H1 (cell line): ENCODE measurements at regions not wholly inside any gene's neighbourhood (a gene's known extent, or its start where the extent isn't known, plus 50 kb on each side); places are given as distances from the start of the nearest gene placed in this dataset.

ENCODE experiments used
- CTCF ChIA-PET: fragments of 300-600 bp; sonication (Branson Sonifier 250); formaldehyde crosslinking; loops from one replicate; lab custom pipeline; 2021; ENCODE audit not compliant: partially characterized antibody; lab: Charles Lee
- POLR2A ChIA-PET: fragments of 300-600 bp; sonication (Branson Sonifier 250); formaldehyde crosslinking; loops from one replicate; lab custom pipeline; 2021; ENCODE audit warnings: inconsistent platforms; ENCODE audit not compliant: partially characterized antibody; lab: Charles Lee
- DNase-seq, 2 experiments: peaks; one replicate each; pipeline versions ENCODE4 v3.0.0 to v3.0.0-alpha.2; 2010 to 2022; ENCODE audit warnings: low spot score in 2 of 2, low read depth in 1 of 2, mixed read lengths in 1 of 2
- FAIRE-seq: peaks from 2 replicates; lab custom pipeline; 2011; peaks lifted over from hg19 to GRCh38; lab: Jason Lieb, UNC
- H2AFZ ChIP-seq: 2 replicates; pipeline ENCODE4 v1.8.1; 2012; ENCODE audit warnings: low read length, inconsistent platforms
- H2AK5ac ChIP-seq: 2 replicates; pipeline ENCODE4 v1.6.1; 2013; ENCODE audit warnings: low read depth, low read length
- H2BK120ac ChIP-seq: replicated peaks from 2 replicates; pipeline ENCODE3; 2013; ENCODE audit warnings: low read depth, low read length, inconsistent platforms
- H2BK12ac ChIP-seq: 2 replicates; pipeline ENCODE4 v1.6.1; 2013; ENCODE audit warnings: low read depth, low read length
- H2BK15ac ChIP-seq: 2 replicates; pipeline ENCODE4 v1.6.1; 2013; ENCODE audit warnings: low read length
- H2BK20ac ChIP-seq: 2 replicates; pipeline ENCODE4 v1.6.1; 2013; ENCODE audit warnings: low read length
- H2BK5ac ChIP-seq: 2 replicates; pipeline ENCODE4 v1.6.1; 2013; ENCODE audit warnings: low read depth, low read length
- H3K14ac ChIP-seq: 2 replicates; pipeline ENCODE4 v1.6.1; 2013; ENCODE audit warnings: inconsistent platforms; ENCODE audit not compliant: insufficient read length
- H3K18ac ChIP-seq: 2 replicates; pipeline ENCODE4 v1.6.1; 2013; ENCODE audit warnings: low read length; ENCODE audit errors: extremely low read depth
- H3K23ac ChIP-seq: 2 replicates; pipeline ENCODE4 v1.6.1; 2013; ENCODE audit warnings: inconsistent platforms; ENCODE audit not compliant: insufficient read length
- H3K23me2 ChIP-seq: 2 replicates; pipeline ENCODE4 v1.6.1; 2013; ENCODE audit warnings: low read depth, low read length
- H3K27ac ChIP-seq: 2 replicates; pipeline ENCODE4 v1.6.1; 2011; ENCODE audit warnings: low read depth, low read length, inconsistent platforms
- H3K27me3 ChIP-seq, 4 experiments: replicated peaks in 1 of 4; 1 replicate in 1 of 4; 2 replicates in 3 of 4; pipeline versions ENCODE4 v1.6.1 to v1.8.1; 2011 to 2013; ENCODE audit warnings: low read length in 3 of 4, mild to moderate bottlenecking in 3 of 4, inconsistent platforms in 2 of 4, mixed read lengths in 2 of 4, moderate library complexity in 1 of 4; ENCODE audit not compliant: control insufficient read depth in 3 of 4, insufficient read depth in 3 of 4; ENCODE audit errors: extremely low read depth in 1 of 4
- H3K36me3 ChIP-seq, 4 experiments: 2 replicates each; pipeline versions ENCODE4 v1.6.1 to v1.8.1; 2011 to 2013; ENCODE audit warnings: mild to moderate bottlenecking in 4 of 4, low read length in 3 of 4, moderate library complexity in 2 of 4, control low read depth in 1 of 4, inconsistent platforms in 1 of 4; ENCODE audit not compliant: insufficient read depth in 4 of 4, control insufficient read depth in 2 of 4
- H3K4ac ChIP-seq: replicated peaks from 2 replicates; pipeline ENCODE3; 2013; ENCODE audit warnings: low read length, low read depth, mixed read lengths, inconsistent platforms; ENCODE audit not compliant: insufficient read length
- H3K4me1 ChIP-seq, 4 experiments: replicated peaks in 1 of 4; 1 replicate in 1 of 4; 2 replicates in 3 of 4; pipeline versions ENCODE4 v1.6.1 to v1.8.1; 2011 to 2013; ENCODE audit warnings: low read length in 3 of 4, inconsistent platforms in 2 of 4, mixed read lengths in 1 of 4; ENCODE audit not compliant: insufficient read depth in 4 of 4, control insufficient read depth in 3 of 4
- H3K4me2 ChIP-seq, 2 experiments: 2 replicates each; pipeline versions ENCODE4 v1.6.1 to v1.8.1; 2011 to 2013; ENCODE audit warnings: low read depth in 2 of 2, low read length in 2 of 2, control low read depth in 1 of 2, inconsistent platforms in 1 of 2, mild to moderate bottlenecking in 1 of 2; ENCODE audit not compliant: insufficient read depth in 1 of 2
- H3K4me3 ChIP-seq, 4 experiments: fragments of 200-600, 300-600 bp in 1 of 4; sonication (generic), shearing (Covaris generic), sonication (Bioruptor Twin) in 1 of 4; 2 replicates each; pipeline versions ENCODE4 v1.5.1 to v1.8.1; 2011 to 2016; ENCODE audit warnings: low read length in 4 of 4, low read depth in 3 of 4, control low read depth in 2 of 4, inconsistent platforms in 2 of 4, mild to moderate bottlenecking in 2 of 4, mixed read lengths in 1 of 4, moderate library complexity in 1 of 4; ENCODE audit not compliant: insufficient read depth in 2 of 4; ENCODE audit errors: extremely low read depth in 1 of 4
- H3K56ac ChIP-seq: replicated peaks from 2 replicates; pipeline ENCODE3; 2013; ENCODE audit warnings: low read depth, mild to moderate bottlenecking, mixed read lengths, low read length, inconsistent platforms; ENCODE audit not compliant: insufficient read length
- H3K79me1 ChIP-seq: 2 replicates; pipeline ENCODE4 v1.6.1; 2013; ENCODE audit warnings: low read depth, low read length, control low read depth
- H3K79me2 ChIP-seq, 2 experiments: 2 replicates each; pipeline versions ENCODE4 v1.6.1 to v1.8.1; 2012 to 2013; ENCODE audit warnings: low read length in 2 of 2, mild to moderate bottlenecking in 2 of 2, inconsistent platforms in 1 of 2; ENCODE audit not compliant: insufficient read depth in 2 of 2, control insufficient read depth in 1 of 2
- H3K9ac ChIP-seq, 4 experiments: replicated peaks in 1 of 4; 1 replicate in 1 of 4; 2 replicates in 3 of 4; pipeline versions ENCODE4 v1.6.1 to v1.8.1; 2011 to 2013; ENCODE audit warnings: low read depth in 3 of 4, low read length in 3 of 4, control low read depth in 2 of 4, mild to moderate bottlenecking in 2 of 4, moderate library complexity in 2 of 4, inconsistent platforms in 1 of 4; ENCODE audit errors: extremely low read depth in 1 of 4
- H3K9me3 ChIP-seq, 2 experiments: 2 replicates each; pipeline versions ENCODE4 v1.6.1 to v1.8.1; 2012 to 2013; ENCODE audit warnings: mild to moderate bottlenecking in 2 of 2, moderate library complexity in 2 of 2, control low read depth in 1 of 2, inconsistent platforms in 1 of 2, low read depth in 1 of 2, low read length in 1 of 2, mixed read lengths in 1 of 2; ENCODE audit not compliant: insufficient read depth in 2 of 2
- H4K20me1 ChIP-seq, 2 experiments: replicated peaks in 1 of 2; 2 replicates each; pipeline versions ENCODE3 to v1.8.1; 2011 to 2013; ENCODE audit warnings: inconsistent platforms in 2 of 2, low read length in 2 of 2, mild to moderate bottlenecking in 1 of 2; ENCODE audit not compliant: insufficient read depth in 2 of 2, control insufficient read depth in 1 of 2
- H4K5ac ChIP-seq: 2 replicates; pipeline ENCODE4 v1.6.1; 2013; ENCODE audit warnings: low read length, low read depth, mixed read lengths, inconsistent platforms; ENCODE audit not compliant: insufficient read length
- H4K8ac ChIP-seq: 2 replicates; pipeline ENCODE4 v1.8.0; 2013; ENCODE audit warnings: mild to moderate bottlenecking, moderate library complexity, low read length, inconsistent platforms; ENCODE audit not compliant: insufficient read depth; ENCODE audit errors: extremely low read depth
- H4K91ac ChIP-seq: replicated peaks from 2 replicates; pipeline ENCODE3; 2013; ENCODE audit warnings: low read length, mixed read lengths, inconsistent platforms; ENCODE audit not compliant: insufficient read length
- BACH1 ChIP-seq: IDR thresholded peaks from 2 replicates; pipeline ENCODE4 v1.6.1; 2012; ENCODE audit warnings: low read length, improper control_type of control experiment
- BRCA1 ChIP-seq: IDR thresholded peaks from 2 replicates; pipeline ENCODE4 v1.6.1; 2012; ENCODE audit warnings: low read depth, low read length, improper control_type of control experiment
- CEBPB ChIP-seq: IDR thresholded peaks from 2 replicates; pipeline ENCODE4 v1.6.1; 2012; ENCODE audit warnings: low read depth, low read length
- GTF2F1 ChIP-seq: IDR thresholded peaks from 2 replicates; pipeline ENCODE4 v1.6.1; 2012; ENCODE audit warnings: low read depth, low read length, improper control_type of control experiment, borderline replicate concordance
- KDM1A ChIP-seq: fragments of 200-600, 300-600 bp; sonication (generic); IDR thresholded peaks from 2 replicates; pipeline ENCODE4 v1.7.1; 2016; ENCODE audit warnings: mild to moderate bottlenecking, low read length, borderline replicate concordance
- KDM5A ChIP-seq: fragments of 200-600 bp; IDR thresholded peaks from 2 replicates; pipeline ENCODE4 v1.7.1; 2012; ENCODE audit warnings: mild to moderate bottlenecking, low read length, inconsistent platforms, mixed read lengths
- POLR2AphosphoS5 ChIP-seq: IDR thresholded peaks from 2 replicates; pipeline ENCODE4 v1.6.1; 2011; ENCODE audit warnings: low read depth, low read length
- POU5F1 ChIP-seq: IDR thresholded peaks from 2 replicates; pipeline ENCODE4 v1.6.1; 2011; ENCODE audit warnings: low read depth, mild to moderate bottlenecking, low read length, moderate library complexity
- RNF2 ChIP-seq: fragments of 200-900, 300-1000 bp; sonication (generic); IDR thresholded peaks from 2 replicates; pipeline ENCODE4 v1.7.1; 2016; ENCODE audit warnings: borderline replicate concordance, low read depth, mild to moderate bottlenecking, antibody characterized with exemption, low read length; ENCODE audit not compliant: poor library complexity, severe bottlenecking; ENCODE audit errors: missing control alignments
- SUZ12 ChIP-seq: fragments of 200-600 bp; sonication (generic); IDR thresholded peaks from 2 replicates; pipeline ENCODE4 v1.6.1; 2012; ENCODE audit warnings: mild to moderate bottlenecking, inconsistent platforms, low read length, moderate library complexity, mixed read lengths
- ZNF274 ChIP-seq: IDR thresholded peaks from 2 replicates; pipeline ENCODE4 v1.7.0; 2012; ENCODE audit warnings: low read length, borderline replicate concordance; ENCODE audit errors: extremely low read depth
- WGBS, 2 experiments: shearing (Covaris generic) in 1 of 2; methylation state at CpG; one replicate each; pipeline versions ENCODE4 v1.1.6 to v1.1.7; 2013 to 2015; ENCODE audit warnings: low lambda C conversion rate in 2 of 2, mixed read lengths in 2 of 2, inconsistent platforms in 1 of 2, low coverage in 1 of 2, missing lambda C conversion rate in 1 of 2; ENCODE audit not compliant: insufficient replicate concordance in 2 of 2, insufficient coverage in 1 of 2, insufficient read length in 1 of 2; ENCODE audit errors: extremely low coverage in 1 of 2, missing lambda C conversion rate in 1 of 2; 5-methylcytosine and 5-hydroxymethylcytosine counted together
- TF ChIP-seq, protein P1 (sequence below): IDR thresholded peaks from 2 replicates; pipeline ENCODE4 v1.6.1; 2012; ENCODE audit warnings: inconsistent platforms

DNA sequence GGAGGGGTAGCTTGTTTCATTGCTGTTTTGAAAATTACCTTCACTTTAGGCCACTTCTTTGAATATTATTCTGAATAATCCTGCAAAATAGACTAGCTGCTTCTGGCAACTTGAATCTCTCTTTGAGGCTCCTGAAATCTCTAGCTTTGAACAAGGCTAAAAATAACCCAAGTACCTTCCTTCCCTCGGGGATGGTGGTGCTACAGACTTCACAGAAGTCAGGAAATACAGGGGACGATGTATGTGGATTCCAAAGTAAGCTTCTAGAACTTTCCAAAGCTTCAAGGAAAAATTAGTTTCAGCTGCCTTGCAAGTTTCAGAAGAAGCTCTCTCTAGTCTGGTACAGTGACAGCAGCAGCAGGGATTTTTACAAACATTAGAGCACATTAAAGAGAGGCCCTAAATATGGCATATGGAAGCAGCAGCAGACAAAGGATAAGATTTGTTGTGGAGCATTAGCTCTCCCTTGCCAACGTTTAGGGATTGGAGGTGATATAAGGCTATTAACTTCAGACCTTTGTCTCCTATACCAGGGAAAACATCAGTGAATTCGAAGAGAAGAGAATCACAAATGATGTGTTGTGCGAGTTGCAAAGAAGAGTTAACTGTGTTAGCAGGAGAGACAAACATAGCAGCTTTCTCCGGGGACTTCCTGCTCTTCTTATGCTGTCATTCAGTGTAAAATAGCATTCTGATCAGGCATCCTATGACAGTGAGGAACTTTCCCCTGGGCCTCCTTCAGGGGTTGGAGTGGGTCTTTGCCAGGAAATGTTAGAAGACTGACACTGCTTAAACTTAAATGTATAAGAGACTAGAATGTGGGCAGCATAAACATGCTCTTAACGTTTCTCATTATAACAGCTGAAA lies 783.0 kb upstream of the ARPP21 start:
- H3K4ac ChIP-seq: no peak overlapping the region
- H3K79me2 ChIP-seq: no peaks in the 10 kb centered on the region
- FAIRE-seq: no peak
- H2BK5ac ChIP-seq: no peak overlapping the region
- CTCF ChIA-PET: interaction anchor here (1.1 kb wide), 1 partner anchor 13 kb away, joined by 3 read pairs; no protein-coding TSS in a partner anchor
- H2AFZ ChIP-seq: peak overlapping the region; percentile 54
- no peak overlapping the region for H4K8ac ChIP-seq
- no peak overlapping the region for H3K14ac ChIP-seq
- H3K9me3 ChIP-seq: no peaks in the 10 kb centered on the region
- no peak overlapping the region for H3K27ac ChIP-seq
- H3K79me1 ChIP-seq: no peaks in the 10 kb centered on the region
- H2BK120ac ChIP-seq: no peak overlapping the region
- no peak overlapping the region for H2BK20ac ChIP-seq
- no peaks in the 10 kb centered on the region for H3K36me3 ChIP-seq
- no peaks in the 10 kb centered on the region for H4K20me1 ChIP-seq
- no peaks in the 10 kb centered on the region for H3K27me3 ChIP-seq
- H3K23me2 ChIP-seq: no peaks in the 10 kb centered on the region
- no peak overlapping the region for H3K56ac ChIP-seq
- no peak for DNase-seq
- no peak overlapping the region for H2BK15ac ChIP-seq
- TF ChIP-seq ZNF274 (no peak), BACH1 (no peak), KDM5A (no peak), RNF2 (no peak), CEBPB (no peak), SUZ12 (no peak), BRCA1 (no peak), POU5F1 (no peak), GTF2F1 (no peak), POLR2AphosphoS5 (no peak), KDM1A (no peak)
- TF ChIP-seq, protein P1, sequence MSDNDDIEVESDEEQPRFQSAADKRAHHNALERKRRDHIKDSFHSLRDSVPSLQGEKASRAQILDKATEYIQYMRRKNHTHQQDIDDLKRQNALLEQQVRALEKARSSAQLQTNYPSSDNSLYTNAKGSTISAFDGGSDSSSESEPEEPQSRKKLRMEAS: no peak
- TF ChIP-seq, all 59 proteins: peak for 0
- 80% methylated on average over 7 of the region's 7 CpGs; no CpG with 5 or more reads in 1 of the 2 experiments for WGBS, 2 experiments
- peaks cover 0 to 5% (median 0%) of the 10 kb centered on the region in 4 experiments; a peak in 1 of 7 replicates for H3K4me1 ChIP-seq
- H4K5ac ChIP-seq: no peak overlapping the region
- no peak overlapping the region for H2BK12ac ChIP-seq
- no peak overlapping the region for H3K4me3 ChIP-seq
- H2AK5ac ChIP-seq: no peak overlapping the region
- no peak overlapping the region for H3K18ac ChIP-seq
- H3K4me2 ChIP-seq: no peak overlapping the region
- no peak overlapping the region for H3K9ac ChIP-seq
- POLR2A ChIA-PET: no interaction called here
- H4K91ac ChIP-seq: no peak overlapping the region
- H3K23ac ChIP-seq: no peak overlapping the region
